BLaER1 (cell line): ENCODE measurements at regions not wholly inside any gene's neighbourhood (a gene's known extent, or its start where the extent isn't known, plus 50 kb on each side); places are given as distances from the start of the nearest gene placed in this dataset.

Experiments used
- H3K27ac ChIP-seq: shearing (Covaris generic); formaldehyde crosslinking; 2 replicates; pipeline ENCODE4 v1.8.1; 2022
- H3K27me3 ChIP-seq: shearing (Covaris generic); formaldehyde crosslinking; 2 replicates; pipeline ENCODE4 v1.8.1; 2022
- H3K36me3 ChIP-seq: shearing (Covaris generic); formaldehyde crosslinking; 2 replicates; pipeline ENCODE4 v1.8.1; 2022
- H3K4me1 ChIP-seq: shearing (Covaris generic); formaldehyde crosslinking; 2 replicates; pipeline ENCODE4 v1.8.1; 2022
- H3K4me2 ChIP-seq: shearing (Covaris generic); formaldehyde crosslinking; 2 replicates; pipeline ENCODE4 v1.8.1; 2022
- H3K4me3 ChIP-seq: shearing (Covaris generic); formaldehyde crosslinking; 2 replicates; pipeline ENCODE4 v1.8.1; 2022
- H3K9ac ChIP-seq: shearing (Covaris generic); formaldehyde crosslinking; 2 replicates; pipeline ENCODE4 v1.8.1; 2022
- H3K9me3 ChIP-seq: shearing (Covaris generic); formaldehyde crosslinking; 2 replicates; pipeline ENCODE4 v1.8.1; 2022
- H4K20me1 ChIP-seq: shearing (Covaris generic); formaldehyde crosslinking; 2 replicates; pipeline ENCODE4 v1.8.1; 2022
- Cebpa-rat ChIP-seq: shearing (Covaris generic); IDR thresholded peaks from 2 replicates; pipeline ENCODE4 v1.8.1; 2022

DNA sequence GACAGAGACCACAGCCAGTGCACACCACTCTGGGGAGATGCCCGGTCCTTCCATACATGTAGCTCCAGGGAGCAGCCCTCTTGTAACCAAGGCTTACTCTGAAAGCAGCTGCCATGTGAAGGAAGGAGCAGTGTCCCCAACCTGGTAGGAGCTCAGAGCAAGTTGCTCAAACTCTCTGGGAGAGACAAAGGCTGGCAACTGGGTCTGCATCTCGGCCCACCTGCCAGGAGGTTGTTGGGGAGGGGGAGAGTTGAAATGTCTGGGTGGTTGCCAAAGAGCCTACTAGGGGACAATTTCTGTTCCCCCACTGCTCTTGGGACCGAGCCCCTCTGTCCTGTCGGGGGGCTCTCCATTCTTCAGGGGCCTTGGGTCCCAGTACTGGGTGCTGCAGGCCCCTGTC lies 309.9 kb downstream of the TLE3 start:
- H3K27me3 ChIP-seq, result no peaks in the 10 kb centered on the region
- no peaks in the 10 kb centered on the region for H4K20me1 ChIP-seq
- H3K4me3 ChIP-seq, result no peak overlapping the region
- H3K36me3 ChIP-seq, result no peaks in the 10 kb centered on the region
- H3K4me2 ChIP-seq, result no peak overlapping the region
- H3K4me1 ChIP-seq, result no peaks in the 10 kb centered on the region
- no peak overlapping the region for H3K9ac ChIP-seq
- no peaks in the 10 kb centered on the region for H3K9me3 ChIP-seq
- TF ChIP-seq Cebpa-rat, result no peak
- no peak overlapping the region for H3K27ac ChIP-seq

- TF ChIP-seq Cebpa-rat, result no peak
- H3K4me2 ChIP-seq, result no peak overlapping the region
- no peaks in the 10 kb centered on the region for H3K4me1 ChIP-seq
- no peak overlapping the region for H3K9ac ChIP-seq
- H3K9me3 ChIP-seq, result no peaks in the 10 kb centered on the region
- no peaks in the 10 kb centered on the region for H3K36me3 ChIP-seq
- no peak overlapping the region for H3K4me3 ChIP-seq
- H4K20me1 ChIP-seq, result no peaks in the 10 kb centered on the region
- no peak overlapping the region for H3K27ac ChIP-seq
- no peaks in the 10 kb centered on the region for H3K27me3 ChIP-seq
Measured at GRCh38 chr15:69789648-69790393, 307.9 kb downstream of the TLE3 start.

GRCh38 chr15:69790632-69791031 lies 307.1 kb downstream of the TLE3 start:
- H3K27ac ChIP-seq, result no peak overlapping the region
- no peak overlapping the region for H3K4me3 ChIP-seq

GRCh38 chr15:69792823-69793222 lies 304.9 kb downstream of the TLE3 start:
- no peak overlapping the region for H3K4me2 ChIP-seq
- H3K27ac ChIP-seq, result no peak overlapping the region
- no peak for TF ChIP-seq Cebpa-rat
- H3K36me3 ChIP-seq, result no peaks in the 10 kb centered on the region
- no peak overlapping the region for H3K9ac ChIP-seq
- H3K4me3 ChIP-seq, result no peak overlapping the region
- H3K9me3 ChIP-seq, result no peaks in the 10 kb centered on the region
- H4K20me1 ChIP-seq, result no peaks in the 10 kb centered on the region
- no peaks in the 10 kb centered on the region for H3K27me3 ChIP-seq
- no peaks in the 10 kb centered on the region for H3K4me1 ChIP-seq

More at GRCh38 chr15:69790632-69791031, 307.1 kb downstream of the TLE3 start:
- Histone ChIP-seq H3K4me1 (no peaks in the 10 kb centered on the region), H3K36me3 (no peaks in the 10 kb centered on the region), H3K4me2 (no peak overlapping the region), H3K9ac (no peak overlapping the region), H3K27me3 (no peaks in the 10 kb centered on the region), H4K20me1 (no peaks in the 10 kb centered on the region), H3K9me3 (no peaks in the 10 kb centered on the region)
- no peak for TF ChIP-seq Cebpa-rat

DNA sequence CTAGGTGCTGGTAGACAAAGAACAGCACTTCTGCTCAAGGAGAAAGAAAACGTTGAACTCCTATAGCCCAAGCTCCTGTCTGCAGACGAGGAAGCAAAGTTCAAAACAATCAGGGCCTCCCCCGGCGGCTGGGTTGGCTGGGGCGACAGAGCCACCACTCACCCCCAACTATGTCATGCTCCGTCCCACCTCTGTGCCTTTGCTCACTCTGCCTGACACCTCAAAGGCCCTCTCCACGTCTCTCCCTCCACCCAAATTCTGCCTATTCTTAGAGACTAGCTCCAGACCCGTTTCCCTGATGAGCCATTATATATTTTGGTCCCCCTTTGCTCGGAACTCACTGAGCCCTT lies 304.3 kb downstream of the TLE3 start:
- Histone ChIP-seq H3K27ac (no peak overlapping the region), H4K20me1 (no peaks in the 10 kb centered on the region), H3K9ac (no peak overlapping the region), H3K27me3 (no peaks in the 10 kb centered on the region), H3K4me2 (no peak overlapping the region), H3K9me3 (no peaks in the 10 kb centered on the region), H3K4me3 (no peak overlapping the region), H3K36me3 (no peaks in the 10 kb centered on the region), H3K4me1 (no peaks in the 10 kb centered on the region)
- no peak for TF ChIP-seq Cebpa-rat

DNA sequence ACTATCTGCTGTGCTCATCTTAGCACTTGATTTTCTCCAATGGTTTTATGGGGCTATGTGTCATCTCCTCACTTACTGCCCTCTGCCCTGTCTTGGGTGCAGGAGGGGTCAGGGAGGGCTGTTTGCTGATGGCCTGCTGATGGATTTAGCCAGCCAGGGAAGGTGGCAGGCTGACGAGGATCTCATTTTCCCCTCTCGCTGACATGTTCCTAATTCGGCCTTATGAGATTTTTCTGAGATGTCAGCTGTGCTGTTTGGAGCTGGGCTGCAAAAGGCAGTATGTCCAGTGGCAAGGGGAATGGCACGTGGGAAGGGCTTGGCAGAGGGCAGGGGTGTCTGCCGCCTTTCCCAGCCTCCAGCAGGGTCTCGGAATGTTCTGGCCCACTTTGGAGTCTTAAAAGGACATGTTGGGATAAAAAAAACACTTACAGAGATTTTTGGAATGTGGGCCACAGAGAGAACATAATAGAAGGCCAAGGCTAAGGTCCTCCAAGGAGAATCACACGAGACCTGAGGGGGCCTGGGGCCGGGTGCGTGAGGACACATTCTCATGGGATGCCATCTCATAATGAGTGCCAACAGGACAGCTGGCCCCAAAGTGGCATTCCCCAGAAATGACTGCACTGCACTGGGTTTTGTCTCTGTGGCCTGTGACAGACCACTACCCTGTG lies 303.8 kb downstream of the TLE3 start:
- no peak for TF ChIP-seq Cebpa-rat
- no peaks in the 10 kb centered on the region for H3K4me1 ChIP-seq
- H3K27ac ChIP-seq, result no peak overlapping the region
- H3K36me3 ChIP-seq, result no peaks in the 10 kb centered on the region
- no peak overlapping the region for H3K4me3 ChIP-seq
- no peaks in the 10 kb centered on the region for H4K20me1 ChIP-seq
- H3K27me3 ChIP-seq, result no peaks in the 10 kb centered on the region
- H3K4me2 ChIP-seq, result no peak overlapping the region
- no peak overlapping the region for H3K9ac ChIP-seq
- no peaks in the 10 kb centered on the region for H3K9me3 ChIP-seq

DNA sequence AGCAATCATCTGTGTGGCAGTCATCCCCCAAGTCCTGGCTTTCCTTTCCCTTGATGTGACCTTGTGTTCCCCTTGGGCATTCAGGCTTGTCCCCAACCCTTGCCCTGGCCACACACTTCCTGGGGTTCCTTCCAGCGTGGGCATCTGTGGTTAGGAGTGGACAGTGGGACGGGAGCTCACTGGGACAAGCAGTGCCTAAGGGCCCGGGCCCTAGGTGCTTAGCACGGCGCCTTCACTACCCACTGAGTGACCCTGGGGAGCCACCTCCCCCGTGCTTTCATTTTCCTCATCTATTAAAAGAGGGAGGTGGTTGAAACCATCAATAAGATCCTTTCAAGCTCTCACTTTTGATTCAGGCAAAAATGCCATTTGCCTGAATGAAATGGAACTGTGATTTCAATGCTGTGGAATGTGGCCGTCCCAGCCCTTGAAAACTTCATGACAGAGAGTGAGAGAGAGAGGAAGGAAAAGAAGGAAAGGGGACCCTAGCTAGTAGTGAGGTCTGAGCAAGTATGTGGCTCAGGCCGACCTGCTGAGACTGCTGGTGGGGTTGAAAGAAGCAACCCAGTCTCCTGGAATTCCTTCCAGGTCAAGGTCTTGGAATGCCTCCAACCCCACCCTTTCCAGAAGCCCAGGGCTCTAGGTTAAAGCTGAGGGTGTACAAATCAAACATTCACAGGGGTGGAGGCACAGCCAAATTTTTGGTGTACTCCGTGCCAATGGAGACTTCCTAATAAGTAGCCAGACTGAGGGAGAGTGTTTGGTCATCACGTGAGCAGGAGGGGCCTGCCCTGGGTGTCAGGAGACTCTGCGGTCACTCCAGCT lies 302.9 kb downstream of the TLE3 start:
- no peak overlapping the region for H3K4me2 ChIP-seq
- no peaks in the 10 kb centered on the region for H3K4me1 ChIP-seq
- no peak overlapping the region for H3K27ac ChIP-seq
- no peak overlapping the region for H3K9ac ChIP-seq
- no peak overlapping the region for H3K4me3 ChIP-seq
- no peak for TF ChIP-seq Cebpa-rat
- no peaks in the 10 kb centered on the region for H3K36me3 ChIP-seq
- no peaks in the 10 kb centered on the region for H3K9me3 ChIP-seq
- no peaks in the 10 kb centered on the region for H4K20me1 ChIP-seq
- H3K27me3 ChIP-seq, result no peaks in the 10 kb centered on the region

- Histone ChIP-seq H3K36me3 (no peaks in the 10 kb centered on the region), H3K9me3 (no peaks in the 10 kb centered on the region), H3K27me3 (no peaks in the 10 kb centered on the region), H3K9ac (no peak overlapping the region), H3K27ac (no peak overlapping the region), H3K4me3 (no peak overlapping the region), H3K4me2 (no peak overlapping the region), H4K20me1 (no peaks in the 10 kb centered on the region), H3K4me1 (no peaks in the 10 kb centered on the region)
- no peak for TF ChIP-seq Cebpa-rat
Measured at GRCh38 chr15:69795601-69796000, 302.1 kb downstream of the TLE3 start.

- H3K36me3 ChIP-seq, result no peaks in the 10 kb centered on the region
- no peak for TF ChIP-seq Cebpa-rat
- no peak overlapping the region for H3K4me2 ChIP-seq
- no peak overlapping the region for H3K27ac ChIP-seq
- H3K27me3 ChIP-seq, result no peaks in the 10 kb centered on the region
- H4K20me1 ChIP-seq, result no peaks in the 10 kb centered on the region
- H3K4me3 ChIP-seq, result no peak overlapping the region
- H3K4me1 ChIP-seq, result no peaks in the 10 kb centered on the region
- H3K9ac ChIP-seq, result no peak overlapping the region
- H3K9me3 ChIP-seq, result no peaks in the 10 kb centered on the region
Measured at GRCh38 chr15:69797051-69797595, 300.6 kb downstream of the TLE3 start.

DNA sequence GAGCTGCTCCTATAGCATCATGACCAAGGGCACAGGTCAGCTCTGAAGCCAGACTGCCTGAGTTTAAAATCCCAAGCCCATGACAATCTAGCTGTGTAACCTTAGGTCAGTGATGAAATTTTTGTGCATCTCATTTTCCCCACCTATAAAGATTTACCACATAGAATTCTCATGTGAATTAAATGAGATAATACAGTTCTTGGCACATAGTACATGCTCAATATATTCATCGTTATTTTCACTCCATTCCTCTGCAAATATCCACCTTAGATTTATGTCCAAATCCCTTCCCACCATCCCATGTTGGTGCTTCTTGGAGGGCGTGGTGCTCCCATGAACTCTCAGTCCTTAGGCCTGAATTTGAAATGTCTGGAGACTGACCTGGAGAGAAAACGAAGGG lies 300.1 kb downstream of the TLE3 start:
- H3K9ac ChIP-seq, result no peak overlapping the region
- H3K9me3 ChIP-seq, result no peaks in the 10 kb centered on the region
- TF ChIP-seq Cebpa-rat, result no peak
- H4K20me1 ChIP-seq, result no peaks in the 10 kb centered on the region
- no peaks in the 10 kb centered on the region for H3K36me3 ChIP-seq
- H3K4me3 ChIP-seq, result no peak overlapping the region
- H3K27me3 ChIP-seq, result no peaks in the 10 kb centered on the region
- H3K27ac ChIP-seq, result no peak overlapping the region
- H3K4me1 ChIP-seq, result no peaks in the 10 kb centered on the region
- H3K4me2 ChIP-seq, result no peak overlapping the region
